GM19455 (cell line): ENCODE measurements at regions not wholly inside any gene's neighbourhood (a gene's known extent, or its start where the extent isn't known, plus 50 kb on each side); places are given as distances from the start of the nearest gene placed in this dataset.

Experiments used
- ATAC-seq: cut with Tn5 transposase; IDR thresholded peaks from one replicate; pipeline ENCODE4 v1.9.1; 2021; ENCODE audit not compliant: unreplicated experiment

DNA sequence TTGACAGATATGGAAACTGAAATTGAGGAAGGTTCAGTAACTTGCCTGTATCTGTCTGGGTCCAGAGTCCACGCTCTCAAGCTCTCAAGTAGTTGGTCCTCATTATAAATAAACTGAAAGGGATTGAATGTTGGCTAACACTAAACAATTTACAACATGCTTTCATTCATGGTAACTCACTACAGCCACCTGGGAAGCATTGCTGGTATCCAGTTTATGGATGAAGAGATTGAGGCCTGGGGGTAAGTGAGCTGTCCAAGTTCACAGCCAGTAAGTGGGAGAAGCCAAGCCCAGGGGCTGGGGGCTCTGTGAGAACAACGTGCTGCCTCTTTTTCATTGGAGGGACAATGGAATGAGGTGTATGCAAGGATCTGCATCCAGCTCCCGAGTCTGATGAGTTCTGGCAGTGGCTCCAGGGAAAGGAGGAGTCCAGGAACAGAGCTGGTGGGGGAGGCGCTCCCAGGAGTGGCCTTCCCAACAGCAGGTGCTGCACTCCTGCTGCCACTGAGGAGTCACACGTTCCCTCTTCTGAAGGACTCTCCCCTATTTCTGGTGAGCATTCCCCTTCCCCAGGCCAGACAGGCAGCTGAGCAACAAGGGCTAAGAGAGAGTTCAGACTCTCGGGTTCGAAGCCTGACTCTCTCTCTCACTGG, 175.8 kb downstream of the CSNK2A3 start:
- ATAC-seq = no peak

DNA sequence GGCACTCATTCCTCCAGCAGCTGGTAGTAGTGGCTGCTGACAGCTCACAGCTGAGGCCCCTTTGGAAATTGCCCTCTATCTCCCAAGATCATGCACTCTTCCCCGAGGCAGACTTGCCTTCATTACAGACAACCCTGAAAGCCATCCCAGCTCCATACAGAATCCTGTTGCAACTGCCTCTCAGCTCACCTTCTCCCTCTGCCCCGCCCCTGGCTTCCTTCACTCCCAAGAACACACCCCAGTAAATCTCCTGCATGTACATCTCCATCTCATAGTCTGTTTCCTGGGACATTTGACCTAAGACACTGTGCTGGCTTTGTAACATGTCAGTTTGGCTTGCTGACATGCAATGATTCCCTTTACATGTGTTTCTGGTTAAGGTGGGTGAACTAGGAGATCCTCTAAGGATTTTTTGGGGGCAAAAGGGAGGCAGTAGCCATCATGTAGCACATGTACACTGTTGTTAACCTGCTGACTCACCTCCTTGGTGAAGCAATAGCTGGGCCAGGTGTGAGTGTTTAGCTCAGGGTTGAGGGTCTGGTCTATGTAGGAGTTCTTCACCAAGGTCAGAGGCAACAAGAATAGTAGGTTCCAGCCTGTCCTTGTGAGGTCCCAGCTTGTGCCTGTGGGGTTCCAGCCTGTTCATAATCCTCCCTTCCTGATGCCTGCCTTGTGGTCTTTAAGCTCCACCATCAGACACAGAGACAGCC, 179.6 kb downstream of the CSNK2A3 start:
- ATAC-seq = no peak

DNA sequence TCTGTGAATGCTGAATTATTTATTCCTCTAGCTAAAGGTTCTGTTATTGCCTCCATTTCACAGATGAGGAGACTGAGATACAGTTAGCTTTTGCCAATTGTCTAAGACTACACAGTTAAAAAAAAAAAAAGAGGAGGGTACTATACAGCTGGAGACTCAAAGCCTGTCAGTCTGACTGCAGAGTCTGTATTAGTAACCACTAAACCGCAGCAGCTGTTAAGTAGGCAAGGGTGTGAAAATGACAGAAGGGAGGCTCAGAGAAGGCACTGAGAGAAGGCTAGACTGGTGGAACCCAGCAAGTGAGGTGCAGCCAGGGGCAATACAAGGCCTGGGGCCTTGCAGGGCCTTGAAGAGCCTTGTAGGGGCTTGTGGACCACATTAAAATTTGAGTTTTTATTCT, 181.2 kb downstream of the CSNK2A3 start:
- peak; percentile 81 for ATAC-seq

DNA sequence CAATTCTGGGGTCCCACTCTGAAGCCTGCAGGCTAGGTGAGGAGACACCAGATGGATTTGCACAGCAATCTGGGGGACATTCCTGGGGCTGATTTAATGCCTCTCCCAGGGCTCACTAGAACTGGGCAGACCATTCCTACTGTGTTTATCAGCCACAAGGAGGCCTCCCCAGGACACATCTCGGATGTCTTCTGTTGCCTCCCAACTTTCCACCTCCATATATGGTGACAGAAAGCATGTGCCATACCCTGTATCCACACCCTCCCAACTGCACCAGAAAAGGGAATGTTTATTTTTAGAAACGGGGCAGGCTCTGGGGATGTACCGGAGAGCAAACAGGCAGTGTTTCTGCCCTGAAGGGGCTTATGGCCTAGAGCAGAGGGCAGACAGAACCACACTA, 181.8 kb downstream of the CSNK2A3 start:
- ATAC-seq = no peak

DNA sequence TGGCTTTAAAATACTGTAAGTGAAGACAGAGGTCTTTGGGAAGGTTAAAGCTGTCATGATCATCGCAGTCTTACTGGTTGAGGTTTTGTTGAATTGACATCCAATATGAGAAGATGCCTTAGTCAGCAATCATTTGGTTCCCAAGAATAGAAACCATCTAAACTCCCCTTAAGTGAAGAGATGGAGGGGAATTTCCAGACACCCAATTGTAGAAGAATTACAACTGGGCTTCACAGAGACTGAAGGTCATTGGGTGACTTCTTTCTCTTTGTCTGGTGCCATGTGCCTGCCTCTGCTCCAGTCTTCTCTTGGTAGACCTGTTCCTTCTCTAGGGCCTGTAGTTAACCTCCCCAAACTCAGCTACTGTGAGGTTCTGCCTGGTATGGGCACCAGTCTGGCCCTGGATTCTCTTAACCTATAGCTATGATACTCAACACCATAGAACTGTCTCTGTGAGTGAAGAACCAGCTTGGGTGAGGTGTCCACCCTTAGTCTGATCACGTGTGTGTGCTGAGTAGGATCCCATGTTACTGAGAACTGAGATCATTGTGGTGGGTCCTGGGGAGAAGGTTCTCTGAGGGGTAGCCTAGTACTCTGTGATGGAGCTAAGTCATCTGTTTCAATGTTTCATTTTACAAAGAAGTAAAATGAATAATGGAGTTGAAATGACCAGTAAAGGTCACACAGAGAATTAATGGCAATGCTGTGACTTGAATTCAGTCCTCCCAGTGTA, 182.5 kb downstream of the CSNK2A3 start:
- ATAC-seq = no peak

DNA sequence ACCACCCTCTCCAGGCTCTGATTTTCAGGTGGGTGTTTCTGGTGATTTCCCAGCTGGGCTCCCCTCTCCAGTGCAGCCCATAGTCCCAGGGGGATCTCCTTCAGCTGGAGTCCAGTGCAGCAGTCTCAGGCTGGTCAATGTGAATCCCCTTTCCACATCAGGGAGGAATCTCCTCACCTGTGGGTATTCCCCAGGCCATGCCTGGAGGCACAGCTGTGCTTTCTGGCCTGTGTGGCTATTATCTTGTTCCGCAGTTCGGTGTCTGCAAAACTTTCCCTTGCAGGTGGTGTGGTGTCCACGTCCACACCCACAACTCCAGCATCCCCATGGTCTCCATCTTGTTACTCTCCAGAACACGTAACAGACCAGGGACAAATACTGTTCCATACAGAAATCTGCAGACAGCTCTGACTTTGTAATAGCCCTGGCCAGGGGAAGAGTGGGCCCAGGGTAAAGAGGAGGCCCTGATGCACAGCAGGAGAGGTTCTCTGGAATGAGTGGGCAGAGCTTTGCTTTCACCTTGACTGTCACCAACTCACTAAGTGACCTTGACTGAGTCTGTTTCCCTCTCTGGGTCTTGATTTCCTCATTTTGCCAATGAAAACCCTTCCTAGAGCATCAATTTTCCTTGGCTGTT, 183.2 kb downstream of the CSNK2A3 start:
- no peak for ATAC-seq

DNA sequence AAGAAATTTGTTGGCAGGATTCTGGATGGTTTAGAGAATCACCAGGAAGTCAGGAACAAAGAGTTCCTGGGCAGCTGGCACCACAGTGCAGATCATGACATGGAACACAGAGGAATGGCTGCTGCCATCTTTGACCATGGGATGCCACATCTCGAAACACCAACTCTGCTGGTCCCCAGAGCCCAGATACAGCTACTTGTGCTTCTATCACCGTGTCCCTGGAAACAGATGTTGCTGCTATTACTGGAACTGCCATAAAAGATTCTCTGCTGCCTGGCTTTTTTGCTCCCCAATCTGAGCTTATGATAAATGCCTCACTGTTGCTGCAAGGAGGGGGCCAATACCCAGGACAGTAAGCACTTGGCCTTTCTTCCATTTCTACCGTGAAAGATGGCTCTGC, 185.2 kb downstream of the CSNK2A3 start:
- ATAC-seq = no peak

DNA sequence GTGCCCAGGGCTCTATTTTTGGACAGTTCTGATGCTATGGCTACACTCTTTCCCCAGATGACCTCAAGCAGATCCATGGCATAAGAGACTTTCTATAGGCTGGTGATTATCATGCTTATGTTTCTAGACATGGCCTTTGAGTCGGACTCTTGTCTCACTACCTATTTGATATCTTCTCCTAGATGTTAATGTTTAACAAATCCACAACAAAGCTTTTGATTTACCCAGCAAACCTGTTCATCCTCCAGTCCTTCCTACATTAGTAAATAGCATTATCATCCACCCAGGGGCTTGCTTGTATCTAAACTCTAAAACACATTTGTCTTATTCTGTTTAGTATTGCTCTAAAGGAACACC, 188.7 kb downstream of the CSNK2A3 start:
- no peak for ATAC-seq

DNA sequence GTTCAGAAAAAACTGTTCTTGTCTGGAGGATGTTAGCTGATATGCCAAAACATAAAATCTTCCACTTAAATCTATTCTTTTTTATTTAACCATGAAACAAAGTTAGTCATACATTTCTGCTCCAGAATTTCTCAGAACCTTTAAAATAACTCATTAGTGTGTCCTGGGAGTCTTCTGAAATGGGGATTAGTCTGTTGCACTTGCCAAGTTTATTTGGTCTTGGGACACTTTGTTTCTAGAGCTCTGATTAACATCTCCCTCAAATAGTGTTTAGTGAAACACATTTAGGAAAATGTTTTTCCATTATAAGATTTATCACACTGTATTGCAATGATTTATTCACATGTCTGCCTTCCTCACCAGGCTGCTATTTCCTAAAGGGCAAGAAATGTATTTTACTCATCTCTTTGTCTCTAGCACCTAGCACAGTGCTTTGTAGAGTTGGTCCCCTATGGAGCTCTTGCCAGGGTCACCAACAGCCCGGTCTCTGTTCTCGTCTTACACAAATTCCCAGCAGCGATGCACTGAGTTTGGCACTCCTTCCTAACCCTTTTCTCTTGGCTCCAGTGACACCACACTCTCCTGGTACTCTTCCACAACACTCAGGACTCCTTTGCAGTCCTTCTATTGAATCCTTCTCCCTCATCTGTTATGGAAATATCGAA, 189.2 kb downstream of the CSNK2A3 start:
- no peak for ATAC-seq

DNA sequence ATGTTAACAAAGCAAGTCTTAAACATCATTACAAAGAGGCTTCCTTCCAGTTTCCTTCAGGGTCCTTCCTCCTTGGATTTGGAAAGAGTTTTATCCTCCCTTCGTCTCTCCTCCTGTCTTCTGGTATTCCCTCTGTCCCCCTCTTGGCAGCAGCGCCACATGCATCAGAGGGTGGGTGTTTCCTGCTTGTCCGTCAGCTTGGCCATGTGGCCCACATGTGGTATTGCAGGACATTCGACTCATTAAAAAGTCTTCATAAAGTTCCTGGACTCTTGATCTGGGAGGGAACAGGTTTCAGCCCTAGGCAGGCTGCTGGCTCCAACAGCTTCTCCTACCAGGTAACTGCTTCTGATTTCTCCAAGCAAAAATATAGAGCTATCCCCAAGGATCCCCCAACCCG, 189.8 kb downstream of the CSNK2A3 start:
- ATAC-seq = no peak

DNA sequence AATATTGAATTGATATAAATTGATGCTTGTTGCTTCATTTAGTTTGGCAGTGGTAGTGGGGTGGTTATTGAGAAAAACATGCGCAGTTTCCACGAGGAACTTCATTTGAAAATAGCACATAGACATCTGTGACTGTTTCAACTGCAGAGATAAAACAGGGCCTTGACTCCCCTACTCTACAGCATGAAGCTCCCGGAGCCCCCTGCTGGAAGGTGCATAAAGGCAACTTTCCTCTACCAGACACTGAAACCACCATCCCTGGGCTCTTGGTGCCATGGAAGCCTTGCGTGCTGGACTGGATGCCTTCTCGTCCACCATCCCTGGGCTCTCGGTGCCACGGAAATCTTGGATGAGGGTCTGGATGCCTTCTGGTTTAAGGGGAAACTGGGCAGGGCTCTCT, 195.9 kb downstream of the CSNK2A3 start:
- ATAC-seq = no peak

DNA sequence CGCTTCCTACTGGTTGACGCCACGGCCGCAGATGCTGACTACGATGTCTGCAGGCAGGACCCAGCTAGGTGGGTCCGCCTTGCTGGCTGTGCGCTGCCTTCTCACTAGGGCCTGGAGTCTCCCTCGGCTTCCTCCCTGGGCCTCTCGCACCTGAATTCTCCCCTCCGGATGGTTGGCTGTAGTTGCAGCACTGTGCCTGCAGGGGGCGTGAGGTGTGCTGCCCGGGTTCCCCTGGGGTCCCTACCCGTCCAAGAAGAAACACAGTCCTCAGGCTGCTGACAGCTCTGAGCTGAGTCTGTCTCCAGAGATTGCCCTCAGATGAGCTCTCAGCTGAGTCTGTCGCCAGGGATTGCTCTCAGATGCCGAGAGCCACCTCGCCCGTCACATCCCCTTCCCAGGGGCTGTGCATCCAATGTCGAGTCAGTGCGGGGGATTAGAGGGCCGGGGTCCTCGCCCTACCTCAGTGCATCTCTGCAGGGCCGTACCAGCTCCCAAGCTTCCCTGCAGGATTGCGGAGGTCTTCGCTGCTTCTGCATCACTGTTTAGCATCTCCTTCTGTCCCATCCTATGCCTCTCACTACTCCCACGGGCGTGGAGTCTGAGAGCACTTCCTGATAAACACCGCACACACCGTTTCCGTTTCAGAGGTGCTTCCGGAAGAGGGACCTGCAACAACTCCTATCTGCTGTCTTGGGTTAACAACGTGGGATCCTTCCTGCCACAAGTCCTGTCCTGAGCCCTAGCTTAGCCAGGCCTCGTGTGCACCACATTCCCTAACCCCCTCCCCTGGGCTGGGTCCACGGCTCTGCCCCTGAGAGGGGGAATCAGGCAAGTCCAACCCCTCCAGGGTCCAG, 196.9 kb downstream of the CSNK2A3 start:
- no peak for ATAC-seq

DNA sequence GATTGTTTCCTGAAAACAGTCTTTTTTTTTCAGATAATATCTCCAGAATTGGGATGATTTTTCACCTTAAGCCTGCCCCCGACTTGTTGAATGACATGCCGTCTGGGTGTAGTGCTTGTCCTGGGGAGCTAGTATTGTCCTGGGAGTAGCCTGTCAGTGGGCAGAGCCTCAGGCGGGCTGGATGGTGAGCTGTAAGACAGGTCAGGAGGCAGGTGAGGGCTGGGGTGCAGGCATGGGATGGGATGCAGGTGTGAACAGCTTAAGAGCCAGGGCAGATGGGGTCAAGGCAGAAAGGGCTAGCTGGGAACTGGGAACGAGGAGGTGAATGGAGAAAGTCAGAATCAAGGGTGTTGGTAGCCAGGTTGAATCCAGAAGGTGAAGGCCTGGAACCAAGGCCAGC, 200.2 kb downstream of the CSNK2A3 start:
- ATAC-seq = no peak

DNA sequence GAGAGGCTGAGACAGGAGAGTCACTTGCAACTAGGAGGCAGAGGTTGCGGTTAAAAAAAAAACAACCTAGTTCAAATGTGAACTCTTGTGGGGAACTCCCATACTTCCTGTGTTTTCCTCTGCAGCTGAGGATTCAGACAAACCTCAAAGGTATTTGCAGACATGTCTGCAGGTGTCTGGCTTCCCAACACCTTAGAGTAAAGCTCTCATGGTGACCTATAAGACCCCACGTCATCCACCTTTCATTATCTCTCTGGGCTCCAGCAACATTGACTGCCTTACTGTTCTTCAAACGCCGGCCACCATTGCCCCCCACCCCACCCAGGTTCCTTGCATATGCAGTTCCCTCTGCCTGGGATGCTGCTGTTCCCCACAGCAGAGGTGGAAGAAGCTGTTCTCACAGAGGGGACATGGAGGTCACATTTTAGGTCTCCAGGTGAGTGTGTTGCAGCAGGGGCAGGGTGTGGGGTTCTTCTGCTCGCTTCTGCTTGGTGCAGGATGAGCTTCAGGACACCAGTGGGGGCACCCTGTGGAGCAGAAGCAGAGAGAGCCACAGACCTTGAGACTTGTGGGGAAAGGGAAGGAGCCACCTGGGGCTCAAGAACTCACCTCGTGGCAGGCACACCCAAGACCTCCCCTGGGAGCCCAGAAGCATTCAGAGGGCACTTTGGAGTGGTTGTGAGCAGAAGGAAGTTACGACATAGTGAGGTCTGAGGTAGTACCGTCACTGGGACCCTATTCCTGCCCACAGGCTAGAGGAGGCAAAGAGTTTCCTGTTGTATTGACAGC, 203.2 kb downstream of the CSNK2A3 start:
- no peak for ATAC-seq

DNA sequence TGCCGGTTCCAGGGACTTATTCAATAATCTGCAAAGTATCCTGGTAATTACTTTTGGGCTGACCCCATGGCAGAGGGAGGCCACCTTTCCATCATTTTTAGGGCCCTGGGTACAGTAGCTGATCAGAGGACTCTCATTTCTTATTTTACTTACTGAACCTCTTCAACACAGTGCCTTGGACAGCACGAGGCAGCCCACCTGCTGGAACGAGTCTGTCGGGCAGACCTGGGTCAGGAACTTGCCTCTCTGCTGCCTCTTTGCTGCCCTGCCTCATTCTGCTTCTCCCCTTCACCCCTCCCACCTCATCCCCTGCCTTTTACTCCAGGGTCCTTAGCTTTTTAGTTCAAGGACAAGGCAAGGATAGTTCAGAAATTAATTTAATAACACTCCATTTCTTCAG, 204.5 kb downstream of the CSNK2A3 start:
- no peak for ATAC-seq

DNA sequence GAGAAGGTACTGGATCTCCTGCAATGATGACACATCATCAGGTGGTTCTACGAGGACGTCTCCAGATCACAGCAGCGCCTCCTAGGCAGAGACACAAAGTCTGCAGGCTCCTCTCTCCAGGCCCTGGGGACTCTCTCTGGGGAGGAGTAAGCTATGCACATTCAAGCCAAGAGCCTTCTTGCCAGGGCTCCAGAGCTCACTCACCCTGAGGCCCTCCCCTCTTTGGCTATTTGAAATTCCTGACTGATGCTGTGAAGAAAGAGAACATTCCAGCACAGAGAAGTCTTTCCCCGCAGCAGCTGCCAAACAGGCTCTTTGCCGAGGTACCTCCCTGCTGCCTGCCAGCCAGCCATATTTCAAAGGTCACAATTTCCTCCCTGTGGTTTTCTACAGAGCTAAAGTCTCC, 204.9 kb downstream of the CSNK2A3 start:
- ATAC-seq = no peak

DNA sequence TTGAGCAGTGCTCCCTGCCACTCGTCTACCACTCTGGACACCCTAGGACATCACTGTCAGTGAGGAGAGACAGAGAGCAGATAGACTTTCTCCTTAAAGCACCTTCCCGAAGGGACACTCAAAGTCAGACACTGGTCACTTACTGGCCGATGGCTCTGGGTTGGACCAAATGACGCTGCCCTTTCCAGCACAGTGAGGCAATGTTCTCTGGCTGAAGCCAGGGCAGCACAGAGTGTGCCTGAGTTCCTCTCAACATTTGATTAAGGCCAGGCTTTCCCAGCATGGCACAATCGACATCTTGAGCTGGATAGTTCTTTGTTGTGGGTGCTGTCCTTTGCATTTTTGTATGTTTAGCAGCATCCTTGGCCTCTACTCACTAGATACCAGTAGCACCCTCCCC, 206.2 kb downstream of the CSNK2A3 start:
- no peak for ATAC-seq

DNA sequence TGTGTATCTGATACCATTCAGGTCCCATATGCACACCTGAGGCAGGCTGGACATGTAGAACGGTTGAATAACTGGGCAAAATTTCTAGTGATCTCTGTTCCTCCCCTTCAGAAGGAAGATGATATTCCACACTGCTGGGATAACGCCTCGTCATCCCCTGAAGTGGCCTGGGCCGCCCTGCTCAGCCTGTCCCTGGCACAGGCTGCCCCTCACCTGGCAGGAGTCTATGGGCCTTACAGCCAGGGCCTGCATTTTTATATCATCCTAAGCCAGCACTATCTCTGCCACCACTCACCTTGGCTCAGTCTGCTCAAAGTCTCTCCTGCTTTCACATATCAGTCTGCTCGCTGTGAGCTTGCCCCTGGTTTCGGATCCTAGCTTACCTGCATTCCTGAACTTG, 209.2 kb downstream of the CSNK2A3 start:
- no peak for ATAC-seq

DNA sequence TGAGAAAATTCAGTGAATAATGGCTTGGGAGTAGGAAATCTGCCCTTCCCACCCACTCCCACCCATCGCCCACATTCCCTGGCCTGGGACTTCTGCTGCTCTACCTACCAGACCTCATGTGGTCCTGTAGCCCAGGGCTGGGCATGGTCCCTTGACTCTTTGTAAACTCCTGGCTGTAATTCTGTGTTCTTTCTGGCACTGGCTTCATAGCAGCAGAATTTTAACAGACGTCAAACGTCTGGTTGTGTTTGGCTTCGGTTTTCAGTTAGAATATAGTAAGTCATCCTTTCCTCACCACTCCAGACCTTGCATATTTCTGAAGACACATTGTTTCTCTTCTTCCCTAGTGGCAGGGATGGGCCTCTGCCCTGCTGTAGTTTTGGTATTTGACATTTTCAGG, 210.6 kb downstream of the CSNK2A3 start:
- ATAC-seq = no peak

DNA sequence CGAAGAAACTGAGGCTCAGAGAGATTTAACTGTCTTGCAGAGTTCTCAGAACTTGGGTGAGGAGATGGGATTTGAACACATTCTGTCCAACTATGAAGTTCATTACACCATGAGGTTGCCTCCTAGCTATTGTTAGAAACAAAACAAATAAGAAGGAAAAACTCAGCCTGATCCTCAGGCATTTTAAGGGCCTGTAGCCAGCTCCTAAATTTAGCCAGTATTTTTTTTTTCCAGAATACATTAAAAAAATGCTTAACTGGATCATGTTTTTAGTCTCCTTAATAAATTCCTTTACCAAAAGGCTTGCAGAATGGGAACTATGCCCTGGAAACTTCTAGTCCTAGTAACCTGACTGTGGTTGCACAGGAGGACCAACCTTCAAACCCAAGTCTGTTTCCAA, 212.0 kb downstream of the CSNK2A3 start:
- ATAC-seq = no peak
